Loucy (cell line): ENCODE measurements at regions not wholly inside any gene's neighbourhood (a gene's known extent, or its start where the extent isn't known, plus 50 kb on each side); places are given as distances from the start of the nearest gene placed in this dataset.

Experiments used
- CTCF ChIP-seq: fragments of 200-600 bp; sonication (generic); conservative IDR thresholded peaks from 2 replicates; pipeline ENCODE4 v1.5.1; 2014; ENCODE audit warnings: mild to moderate bottlenecking, antibody characterized with exemption, low read length
- EZH2phosphoT487 ChIP-seq: fragments of 200-600 bp; IDR thresholded peaks from 2 replicates; pipeline ENCODE4 v1.6.1; 2018; ENCODE audit warnings: antibody characterized with exemption, mild to moderate bottlenecking, moderate library complexity, borderline replicate concordance

DNA sequence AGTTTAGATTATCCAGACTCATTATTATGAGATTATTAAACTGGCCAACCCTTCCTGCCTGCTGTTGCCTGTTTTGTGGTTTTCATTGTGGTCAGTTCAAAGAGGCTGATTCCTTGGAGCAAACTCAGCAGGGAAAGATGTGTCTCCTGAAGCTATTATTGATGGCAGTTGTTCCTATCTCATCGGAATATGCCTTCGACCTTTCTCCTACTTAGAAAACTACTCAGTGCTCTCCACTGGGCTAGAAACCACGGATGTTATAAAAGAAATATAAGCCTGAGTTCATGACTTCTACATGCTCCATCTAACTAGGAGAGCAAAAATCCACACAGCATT, 80.2 kb upstream of the NAV2 start:
- no peak for TF ChIP-seq CTCF
- no peak for TF ChIP-seq EZH2phosphoT487
